ENCODE measurements at regions not wholly inside any gene's neighbourhood (a gene's known extent, or its start where the extent isn't known, plus 50 kb on each side); places are given as distances from the start of the nearest gene placed in this dataset.

DNA sequence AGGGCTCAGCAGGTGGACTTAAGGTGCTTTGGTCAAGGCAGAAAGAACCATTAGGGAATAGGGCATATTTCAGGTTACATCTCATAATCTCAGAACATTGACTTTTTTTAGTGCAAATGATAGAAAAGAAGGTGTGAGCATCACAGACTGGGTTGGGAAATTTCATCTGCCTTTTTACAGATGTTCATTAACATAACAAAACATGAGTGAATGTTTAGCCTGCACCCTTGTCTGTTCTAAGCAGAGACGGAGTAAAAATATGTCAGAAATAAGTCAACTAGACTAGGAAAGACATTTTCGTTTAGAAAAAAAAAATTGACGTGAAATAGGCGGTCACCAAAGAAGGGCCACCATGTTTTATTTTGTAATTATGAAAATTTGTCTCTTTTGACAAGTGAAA lies 127.5 kb upstream of the CDH13 start:
- DNase-seq: no peak

GRCh38 chr16:82497139-82497538 lies 129.6 kb upstream of the CDH13 start:
- DNase-seq: no peak

- no peak for DNase-seq
Observed at GRCh38 chr16:82488460-82488859, 138.3 kb upstream of the CDH13 start.

DNA sequence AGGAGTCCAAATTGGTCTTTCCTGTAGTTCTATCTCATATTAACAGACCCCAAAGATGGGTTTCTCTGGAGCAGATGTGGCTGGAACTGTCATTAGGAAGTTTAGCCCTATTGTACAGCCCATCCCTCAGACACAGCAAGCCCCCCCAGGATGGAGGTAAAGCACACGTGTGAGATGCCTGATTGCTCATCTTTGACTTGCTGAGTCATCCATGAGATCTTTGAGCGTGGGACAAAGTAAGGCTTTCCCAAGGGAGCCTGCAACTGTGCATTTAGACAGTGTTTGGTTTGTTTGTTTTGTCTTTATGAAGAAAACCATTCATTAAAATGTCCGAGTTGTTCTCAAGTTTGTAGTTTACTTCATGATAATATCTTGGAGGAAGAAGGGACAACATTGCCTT lies 145.3 kb upstream of the CDH13 start:
- no peak for DNase-seq

- DNase-seq: no peak
Observed at GRCh38 chr16:82476786-82477185, 150.0 kb upstream of the CDH13 start.

DNA sequence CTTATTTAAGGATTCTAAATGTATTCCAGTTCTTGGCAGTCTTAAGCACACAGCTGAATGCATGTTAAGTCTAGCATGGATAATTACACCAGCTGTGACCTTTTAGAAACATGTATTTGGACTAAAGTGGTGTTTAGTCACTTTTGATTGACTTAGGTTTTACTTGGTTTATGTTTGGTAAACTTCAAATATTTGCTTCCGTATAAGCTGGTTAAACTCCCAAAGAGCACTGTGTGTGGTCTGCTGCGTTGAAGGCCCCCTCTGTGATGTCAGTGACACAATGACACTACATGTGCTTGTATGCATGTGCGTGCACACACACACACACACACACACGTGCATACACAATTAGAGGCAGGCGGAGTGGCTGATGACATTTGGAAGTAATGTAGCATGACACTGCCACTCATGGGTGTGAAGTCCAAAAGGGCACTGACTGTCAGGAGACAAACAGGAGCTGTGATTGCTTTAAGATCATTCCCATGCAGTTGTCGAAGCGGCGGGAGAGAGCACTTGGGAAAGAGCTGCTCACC lies 156.1 kb upstream of the CDH13 start:
- no peak for DNase-seq

DNA sequence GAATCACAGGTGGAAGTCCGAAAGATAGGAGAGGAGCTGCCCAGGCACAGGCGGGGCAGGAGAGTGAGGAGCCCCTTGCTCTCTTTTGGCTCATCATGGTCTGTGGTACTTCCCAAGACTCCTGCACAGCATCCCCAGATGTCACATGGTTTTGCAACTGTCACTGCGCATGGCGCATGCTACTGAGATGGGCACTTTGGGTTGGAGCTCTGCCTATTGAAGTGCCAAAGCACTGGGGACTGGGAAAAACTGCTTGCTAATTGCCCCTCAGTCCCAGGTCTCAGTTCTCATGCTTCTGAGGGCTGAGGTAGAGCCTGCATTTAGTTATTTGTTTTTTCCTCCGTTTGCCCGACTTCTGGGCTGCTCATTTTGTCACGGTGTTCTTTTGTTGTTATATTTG lies 156.8 kb upstream of the CDH13 start:
- no peak for DNase-seq

GRCh38 chr16:82464187-82464586 lies 162.6 kb upstream of the CDH13 start:
- DNase-seq: no peak

DNA sequence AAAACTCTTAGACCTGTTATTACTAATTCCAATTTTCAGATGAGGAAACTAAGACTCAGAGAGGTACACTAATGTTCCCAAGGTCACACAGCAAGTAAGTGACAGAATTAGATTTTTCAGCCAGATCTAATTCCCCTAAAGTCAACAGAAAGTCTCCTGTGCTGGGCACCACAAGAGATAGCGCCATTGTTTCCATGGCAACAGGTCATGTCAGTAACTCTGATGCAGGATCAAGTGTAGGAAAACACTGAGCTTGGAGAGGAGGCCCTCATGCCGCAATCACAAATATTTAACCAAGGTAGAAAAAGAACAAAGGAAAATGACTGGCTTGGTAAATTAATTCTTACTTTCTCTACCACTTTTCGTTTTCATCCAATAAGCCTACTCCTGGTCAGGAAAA lies 166.0 kb upstream of the CDH13 start:
- no peak for DNase-seq

GRCh38 chr16:82459580-82460256 lies 167.1 kb upstream of the CDH13 start:
- DNase-seq: no peak

DNA sequence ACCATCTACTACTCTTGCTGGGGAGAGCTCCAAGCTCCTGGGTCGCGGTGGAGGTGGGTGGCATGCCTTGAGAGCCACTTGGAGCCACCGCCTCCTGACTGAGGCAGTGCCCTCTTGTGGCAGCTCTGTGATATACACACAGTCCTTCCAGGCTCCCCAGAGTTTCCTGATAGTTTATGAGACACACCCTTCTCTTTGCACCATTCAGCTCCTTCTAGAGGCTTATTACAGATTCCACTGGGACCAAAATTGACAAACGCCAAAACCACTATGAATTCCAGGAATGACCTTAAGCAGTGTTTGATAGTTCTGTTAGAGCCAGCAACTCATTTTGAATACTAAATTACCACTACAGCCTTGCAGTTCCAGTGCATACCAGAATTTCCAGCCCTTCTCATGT lies 170.1 kb upstream of the CDH13 start:
- peak in 39 of 58 donors; percentile 1 to 63 (median 21) for DNase-seq

DNA sequence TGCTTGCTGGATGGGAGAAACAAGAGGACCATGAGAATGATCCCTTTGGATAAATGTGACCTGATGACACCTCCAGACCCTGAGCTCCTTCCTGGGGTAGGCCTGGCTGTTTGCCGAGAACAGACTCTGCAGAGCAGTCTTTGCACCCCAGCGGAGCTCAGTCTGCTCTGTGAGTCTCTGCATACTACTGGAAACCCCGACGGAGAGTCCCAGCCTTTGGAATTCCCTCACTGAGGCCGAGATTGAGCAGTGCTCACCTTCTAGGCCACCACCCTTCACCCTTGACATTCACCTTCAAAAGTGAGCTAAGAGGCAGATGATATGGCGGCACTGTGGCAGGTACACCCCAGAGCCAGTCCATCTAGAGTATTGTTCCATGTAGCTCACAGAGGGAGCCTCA lies 172.2 kb upstream of the CDH13 start:
- no peak for DNase-seq

DNA sequence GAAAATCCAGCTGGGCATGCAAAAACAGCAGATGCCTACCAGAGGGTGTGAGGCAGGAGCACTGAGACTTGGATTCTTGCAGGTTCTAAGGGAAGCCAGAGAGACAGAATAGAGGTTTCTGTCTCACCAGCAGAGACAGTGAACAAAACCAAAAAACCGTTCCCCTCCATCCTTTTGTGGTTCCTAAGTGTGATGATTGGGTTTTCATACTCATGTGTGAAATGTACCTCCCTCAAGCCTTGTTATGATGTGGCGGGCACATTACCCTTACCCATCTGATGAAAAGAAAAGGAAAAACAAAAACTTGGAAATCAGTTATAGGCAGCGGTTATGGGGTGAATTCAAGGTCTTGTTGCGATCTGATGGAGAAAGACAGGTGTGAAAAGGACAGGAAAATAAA lies 172.6 kb upstream of the CDH13 start:
- no peak for DNase-seq

DNA sequence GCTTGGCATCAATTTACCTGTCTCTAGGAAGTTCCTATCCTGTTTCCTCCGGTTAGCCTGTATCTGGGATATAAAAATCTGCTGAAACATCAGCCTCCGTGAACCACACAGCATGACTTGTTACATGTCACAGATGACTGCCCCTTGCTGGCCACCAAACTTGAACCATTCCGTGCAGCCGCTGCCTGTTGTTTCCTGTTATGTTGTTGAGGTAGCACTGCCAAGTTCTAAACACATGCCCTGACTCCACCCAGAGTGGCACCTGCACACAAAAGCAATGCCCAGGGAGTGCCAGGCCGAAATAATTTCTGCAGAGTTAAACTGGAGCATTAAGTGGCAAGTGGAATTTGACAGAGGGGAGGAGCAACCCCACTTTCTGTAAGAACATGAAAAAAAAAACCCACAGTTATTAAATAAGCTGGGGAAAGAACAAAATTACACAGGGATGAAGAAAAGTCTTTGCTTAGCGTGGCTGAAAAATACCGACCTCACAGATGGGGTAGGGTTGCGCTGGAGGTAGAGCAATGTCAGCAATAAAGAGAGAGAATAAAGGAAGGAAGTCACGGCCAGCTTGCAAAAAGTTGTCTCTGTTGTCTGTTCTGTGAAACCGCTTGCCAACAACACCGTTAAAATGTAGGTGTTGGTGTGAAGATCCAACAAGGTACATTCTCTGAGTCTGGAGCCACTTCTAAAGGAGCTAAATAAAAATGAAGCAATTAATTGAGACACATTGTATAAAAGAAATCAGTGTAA lies 174.6 kb upstream of the CDH13 start:
- DNase-seq: no peak

- peak in 3 of 58 donors; percentile 3 to 29 (median 8) for DNase-seq
Observed at GRCh38 chr16:82451449-82451848, 175.3 kb upstream of the CDH13 start.

DNA sequence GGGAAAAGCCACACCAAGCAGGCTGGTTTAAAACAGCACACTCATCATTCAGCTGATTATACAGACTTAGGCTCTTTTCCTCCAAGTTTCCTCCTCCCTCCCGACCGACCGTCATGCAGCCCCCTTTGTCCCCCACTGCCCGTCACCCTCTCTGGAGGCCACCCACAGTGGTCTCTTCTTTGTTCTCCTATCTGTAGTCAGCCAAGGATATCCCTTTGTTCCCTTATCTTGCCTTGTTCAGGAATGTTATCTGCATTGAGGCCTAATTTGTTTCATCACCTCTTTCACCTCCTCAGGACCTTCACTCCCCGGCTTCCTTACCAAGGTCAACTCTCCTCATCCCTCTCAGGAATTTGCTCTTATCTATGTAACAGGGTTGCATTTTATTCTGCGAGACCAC lies 186.4 kb upstream of the CDH13 start:
- DNase-seq: no peak

- DNase-seq: no peak
Observed at GRCh38 chr16:82439678-82440293, 187.0 kb upstream of the CDH13 start.

DNA sequence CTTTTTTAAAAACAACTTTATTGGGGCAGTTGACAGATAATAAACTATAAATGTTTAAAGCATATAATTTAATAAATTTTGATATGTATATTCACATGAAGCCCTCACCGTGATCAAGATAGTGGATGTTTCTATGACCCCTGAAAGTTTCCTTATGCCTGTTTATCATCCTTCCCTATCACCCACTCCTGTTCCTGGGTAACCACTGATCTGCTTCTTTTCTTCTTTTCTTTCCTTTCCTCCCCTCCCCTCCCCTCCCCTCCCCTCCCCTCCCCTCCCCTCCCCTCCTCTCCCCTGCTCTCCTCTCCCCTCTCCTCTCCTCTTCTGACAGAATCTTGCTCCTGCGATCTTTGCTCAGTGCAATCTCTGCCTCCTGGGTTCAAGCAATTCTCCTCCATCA lies 193.7 kb upstream of the CDH13 start:
- DNase-seq: no peak

GRCh38 chr16:82432261-82432660 lies 194.5 kb upstream of the CDH13 start:
- DNase-seq: peak in 25 of 58 donors; percentile 3 to 46 (median 11)

DNA sequence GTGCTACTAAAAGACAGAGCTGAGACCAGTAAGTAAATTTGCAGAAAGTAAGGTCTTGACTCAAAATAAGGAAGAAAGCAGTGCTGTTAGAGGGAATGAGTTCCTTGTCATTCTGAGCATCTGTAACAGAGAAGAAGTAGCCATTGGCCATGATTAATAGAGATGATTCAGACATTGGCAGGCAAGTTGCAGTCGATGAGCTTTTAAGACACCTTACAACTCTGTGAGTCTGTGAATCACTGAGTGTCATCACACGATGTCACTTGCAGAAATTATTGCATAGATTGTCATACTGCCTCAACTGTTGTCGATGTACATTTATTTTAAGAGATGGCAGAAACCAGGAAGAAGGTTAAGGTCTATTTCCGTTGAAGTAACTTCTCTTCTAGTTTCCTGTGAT lies 201.1 kb upstream of the CDH13 start:
- DNase-seq: no peak

GRCh38 chr16:82421851-82422250 lies 204.9 kb upstream of the CDH13 start:
- DNase-seq: no peak

- no peak for DNase-seq
Observed at GRCh38 chr16:82419332-82419731, 207.4 kb upstream of the CDH13 start.
